ENCODE measurements at regions not wholly inside any gene's neighbourhood (a gene's known extent, or its start where the extent isn't known, plus 50 kb on each side); places are given as distances from the start of the nearest gene placed in this dataset.

- no peak for TF ChIP-seq REST (IDR thresholded peaks at IDR 0.05; ENCODE audit: borderline replicate concordance)
- no peak for TF ChIP-seq REST (CRISPR knock-in tag; IDR thresholded peaks at IDR 0.05; ENCODE audit: low read depth)
- no peak for TF ChIP-seq TAF1 (IDR thresholded peaks at IDR 0.05; ENCODE audit: control insufficient read depth, extremely low read depth, insufficient read depth, low read length, severe bottlenecking)
- TF ChIP-seq ZBTB9 (CRISPR knock-in tag; IDR thresholded peaks at IDR 0.05), result no peak
- no peak for TF ChIP-seq RERE (CRISPR knock-in tag; IDR thresholded peaks at IDR 0.05; ENCODE audit: borderline replicate concordance)
- no peak for TF ChIP-seq U2AF1 (optimal IDR thresholded peaks at IDR 0.05; ENCODE audit: low read depth, low read length)
- TF ChIP-seq PML (IDR thresholded peaks at IDR 0.05; ENCODE audit: low read length), result no peak
These were observed 243.6 kb upstream of the PTER start for GRCh38 chr10:16193241-16193640.
